Activated CD4-positive, CD25-positive, alpha-beta regulatory T cell treated with anti-CD3 and anti-CD28 coated beads, Interleukin-2, amount 50 U/mL, for 72 hours (primary cell): ENCODE measurements at regions not wholly inside any gene's neighbourhood (a gene's known extent, or its start where the extent isn't known, plus 50 kb on each side); places are given as distances from the start of the nearest gene placed in this dataset.

Experiments used
- DNase-seq: peaks from one replicate; pipeline ENCODE4 v3.0.0; 2021

- DNase-seq = no peak
These were observed 52.8 kb upstream of the FBXL7 start for GRCh38 chr5:15447209-15447608.

DNA sequence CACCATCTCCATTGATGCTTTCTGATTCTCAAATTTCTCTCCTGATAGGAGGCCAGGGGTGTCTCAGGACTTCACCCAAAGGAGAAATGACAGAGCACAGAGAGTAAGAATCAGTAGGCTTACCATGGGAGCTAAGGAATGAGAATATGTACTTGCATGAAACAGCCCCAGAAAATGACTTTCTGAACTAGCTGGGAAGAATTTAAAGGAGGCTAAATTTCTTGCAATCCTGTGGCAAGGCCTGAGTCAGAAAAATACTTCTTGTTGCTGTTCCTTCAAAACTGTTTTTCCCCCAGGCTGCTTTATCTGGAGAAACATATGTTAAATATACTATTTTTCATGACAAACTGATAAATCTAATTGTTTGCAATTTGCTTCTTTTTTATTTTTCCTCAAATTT, 53.4 kb upstream of the FBXL7 start:
- no peak for DNase-seq

- DNase-seq = no peak
These were observed 57.8 kb upstream of the FBXL7 start for GRCh38 chr5:15442193-15442570.

DNA sequence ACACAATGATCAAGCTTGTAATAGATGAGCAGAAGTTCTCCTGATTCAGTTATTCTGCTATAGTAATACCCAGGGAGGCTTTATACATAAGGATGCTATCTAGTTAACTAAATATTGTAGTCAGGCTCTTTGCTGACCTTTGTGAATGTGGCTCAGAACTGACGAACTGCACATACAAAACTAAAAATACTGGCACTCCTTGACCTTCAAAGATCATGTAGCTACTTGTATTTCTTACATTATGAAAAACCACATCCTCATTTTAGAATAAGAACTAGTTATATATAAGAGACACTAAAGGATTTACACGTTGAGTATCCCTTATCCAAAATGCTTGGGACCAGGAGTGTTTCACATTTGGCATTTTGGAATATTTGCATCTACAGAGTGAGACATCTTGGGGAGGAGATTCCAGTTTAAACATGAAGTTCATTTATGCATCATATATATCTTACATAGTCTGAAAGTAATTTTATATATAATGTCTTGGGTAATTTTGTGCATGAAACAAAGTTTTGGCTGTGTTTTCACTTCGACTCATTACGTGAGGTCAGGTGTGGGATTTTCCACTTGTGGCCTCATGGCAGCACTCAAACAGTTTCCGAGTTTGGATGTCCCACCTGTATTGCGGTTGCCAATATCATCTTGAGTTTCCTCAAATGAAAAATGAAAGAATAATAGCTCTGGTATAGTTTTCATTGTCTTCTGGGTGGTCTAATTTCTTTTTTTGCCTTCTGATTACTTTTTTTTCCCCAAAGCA, 58.4 kb upstream of the FBXL7 start:
- no peak for DNase-seq

DNA sequence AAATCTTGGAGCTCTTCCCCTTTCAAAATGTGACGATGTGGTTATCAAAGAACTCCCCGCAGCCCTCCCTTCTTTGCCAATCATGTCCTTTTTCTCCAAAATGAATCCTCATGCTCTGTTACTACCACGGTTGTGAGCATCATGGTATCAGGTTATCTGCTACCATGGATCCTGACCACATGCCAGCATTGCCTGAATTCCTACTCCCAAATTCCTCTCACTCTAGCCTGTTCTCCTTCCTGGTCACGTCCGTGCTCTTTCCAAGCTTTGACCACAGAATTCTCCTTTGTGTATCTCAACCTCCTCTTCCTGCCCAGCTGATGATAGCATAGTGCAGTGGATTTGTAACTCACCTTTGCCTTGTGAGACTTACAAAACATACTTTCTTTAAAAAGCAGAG, 59.5 kb upstream of the FBXL7 start:
- DNase-seq = no peak

GRCh38 chr5:15439801-15440200, 60.2 kb upstream of the FBXL7 start:
- no peak for DNase-seq

DNA sequence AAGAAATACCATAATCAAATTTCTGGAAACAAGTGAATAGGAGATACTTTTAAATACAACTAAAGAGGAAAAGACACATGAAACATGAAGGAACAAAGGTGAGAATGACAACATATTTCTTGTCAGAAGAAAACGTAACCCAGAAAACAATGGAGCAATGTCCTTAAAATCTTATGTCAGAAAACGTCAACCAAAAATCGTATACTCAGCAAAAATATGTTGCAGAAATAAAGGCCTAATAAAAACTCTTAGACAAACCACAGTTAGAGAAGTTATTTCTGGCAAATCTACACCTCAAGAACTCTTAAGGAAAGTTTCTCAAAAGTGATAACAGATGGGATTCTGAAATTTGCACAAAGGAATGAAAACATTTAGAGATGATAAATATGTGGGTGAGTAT, 66.3 kb upstream of the FBXL7 start:
- DNase-seq = no peak

GRCh38 chr5:15431923-15432322, 68.1 kb upstream of the FBXL7 start:
- DNase-seq = no peak

GRCh38 chr5:15425766-15426165, 74.2 kb upstream of the FBXL7 start:
- DNase-seq = no peak

GRCh38 chr5:15424769-15425168, 75.2 kb upstream of the FBXL7 start:
- no peak for DNase-seq

GRCh38 chr5:15421921-15422412, 78.0 kb upstream of the FBXL7 start:
- no peak for DNase-seq

DNA sequence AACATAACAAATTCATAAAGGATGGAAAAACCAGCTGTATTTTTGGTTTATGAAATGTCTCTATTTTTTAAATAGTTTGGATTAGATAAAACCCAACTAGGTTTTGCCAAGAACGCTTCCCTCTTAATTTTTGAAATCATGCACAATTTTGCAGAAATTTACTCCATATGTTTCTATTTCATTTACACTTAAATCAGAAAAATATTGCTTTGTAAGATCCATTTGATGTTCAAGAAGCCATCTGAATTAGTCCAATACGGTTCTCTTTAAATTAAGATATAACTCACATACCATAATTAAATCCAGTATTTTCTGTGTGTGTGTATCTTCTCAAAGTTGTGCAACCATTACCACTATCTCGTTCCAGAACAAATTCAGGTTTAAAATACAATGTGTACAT, 78.6 kb upstream of the FBXL7 start:
- no peak for DNase-seq

DNA sequence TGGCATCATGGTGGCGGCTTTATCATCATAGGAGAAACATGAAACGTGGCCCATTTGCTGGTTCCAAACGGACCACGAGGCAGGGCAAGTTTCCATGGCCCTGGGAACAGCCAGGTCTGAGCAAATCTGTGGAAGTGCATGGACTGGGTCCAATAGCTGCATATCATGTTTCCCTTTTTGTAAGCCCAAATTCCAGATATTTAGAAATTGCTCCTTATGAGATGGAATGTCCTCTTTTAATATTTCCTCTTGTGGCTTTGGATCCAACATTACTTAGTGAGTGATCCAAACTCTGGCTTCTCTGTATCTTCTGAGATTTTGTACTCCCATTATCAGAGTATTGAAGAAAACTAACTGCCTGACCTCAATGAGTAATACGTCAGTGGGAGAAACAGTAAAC, 79.8 kb upstream of the FBXL7 start:
- no peak for DNase-seq

- no peak for DNase-seq
These were observed 82.8 kb upstream of the FBXL7 start for GRCh38 chr5:15417156-15417555.

- DNase-seq = no peak
These were observed 93.5 kb upstream of the FBXL7 start for GRCh38 chr5:15406478-15406877.

GRCh38 chr5:15393146-15393545, 106.8 kb upstream of the FBXL7 start:
- no peak for DNase-seq

DNA sequence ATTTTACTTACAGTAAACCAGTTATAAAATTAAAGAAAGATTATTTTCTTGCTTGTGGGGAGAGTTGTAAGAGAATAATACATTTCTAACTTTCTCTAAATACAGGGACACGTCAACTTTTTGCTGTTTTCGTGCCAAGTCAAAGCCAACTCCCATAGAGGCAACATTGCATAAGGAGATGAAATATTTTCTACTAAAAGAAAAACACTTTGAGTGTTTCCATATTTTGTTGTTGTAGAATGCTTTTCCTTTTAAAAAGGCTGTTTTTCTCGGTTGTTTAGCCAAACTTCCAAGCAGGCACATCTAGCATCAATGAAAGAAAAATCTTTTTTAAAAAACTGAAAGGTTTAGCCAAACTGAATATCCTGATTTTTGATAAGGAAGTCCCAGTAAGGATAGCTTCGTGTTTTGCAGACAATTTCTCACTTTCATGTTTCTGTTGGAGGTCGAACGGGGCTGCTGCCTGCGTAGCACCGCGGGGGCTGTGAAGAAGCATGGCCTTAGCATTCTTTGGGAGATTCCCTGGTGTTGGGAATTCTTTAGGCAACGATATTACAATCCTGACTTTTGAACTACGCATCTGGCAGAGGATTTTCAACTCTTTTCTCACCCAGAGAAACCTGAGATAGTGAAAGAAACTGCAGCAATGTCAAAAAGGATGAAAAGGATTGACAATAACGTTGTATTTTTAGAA, 108.1 kb upstream of the FBXL7 start:
- DNase-seq = no peak

GRCh38 chr5:15388866-15389265, 111.1 kb upstream of the FBXL7 start:
- no peak for DNase-seq

DNA sequence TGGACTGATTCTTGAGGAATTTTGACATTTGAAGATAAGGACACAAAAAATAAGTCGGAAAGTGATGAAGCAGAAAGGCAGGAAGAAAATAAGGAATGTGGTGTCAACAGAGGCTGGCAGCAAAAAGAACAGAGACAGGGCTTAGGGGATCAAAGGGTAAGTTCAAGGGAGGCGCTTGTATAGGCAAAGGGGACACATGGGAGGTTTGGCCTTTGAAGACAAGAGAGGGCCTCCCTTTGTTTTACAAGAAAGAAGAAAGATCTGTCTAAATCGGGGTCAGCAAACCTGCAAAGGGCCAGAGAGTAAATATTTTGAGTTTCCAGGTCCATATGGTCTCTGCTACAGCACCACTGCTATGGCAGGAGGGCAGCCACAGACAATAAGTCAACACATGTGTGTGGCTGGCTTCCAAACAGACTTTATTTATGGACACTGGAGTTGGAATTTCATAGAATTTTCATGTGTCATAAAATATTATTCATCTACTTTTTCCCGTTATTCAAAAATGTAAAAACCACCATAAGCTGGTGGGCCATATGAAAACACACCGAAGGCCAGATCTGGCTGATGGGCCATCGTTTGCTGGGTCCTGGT, 112.0 kb upstream of the FBXL7 start:
- no peak for DNase-seq

- DNase-seq = no peak
These were observed 113.9 kb upstream of the FBXL7 start for GRCh38 chr5:15386122-15386521.

GRCh38 chr5:15385553-15385952, 114.4 kb upstream of the FBXL7 start:
- no peak for DNase-seq

DNA sequence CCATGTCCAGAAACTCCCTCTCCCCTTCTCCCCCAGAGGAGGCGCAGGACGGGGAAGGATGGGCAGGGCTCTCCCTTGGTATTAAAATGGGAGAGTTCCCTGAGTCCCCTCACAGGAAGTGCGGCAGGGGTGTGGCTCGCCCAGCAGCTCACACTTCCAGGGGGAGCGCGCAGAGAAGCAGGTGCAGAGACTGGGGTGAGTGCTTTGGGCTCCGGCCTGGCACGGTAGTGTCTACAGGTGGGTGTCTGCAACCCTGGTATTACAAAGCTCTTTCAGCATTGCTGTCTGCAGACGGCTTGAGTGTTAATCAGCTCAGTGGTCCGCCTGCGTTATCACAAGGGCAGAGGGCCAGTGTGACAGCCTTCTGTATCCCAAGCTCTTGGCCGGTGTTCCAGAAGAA, 114.9 kb upstream of the FBXL7 start:
- DNase-seq = no peak

DNA sequence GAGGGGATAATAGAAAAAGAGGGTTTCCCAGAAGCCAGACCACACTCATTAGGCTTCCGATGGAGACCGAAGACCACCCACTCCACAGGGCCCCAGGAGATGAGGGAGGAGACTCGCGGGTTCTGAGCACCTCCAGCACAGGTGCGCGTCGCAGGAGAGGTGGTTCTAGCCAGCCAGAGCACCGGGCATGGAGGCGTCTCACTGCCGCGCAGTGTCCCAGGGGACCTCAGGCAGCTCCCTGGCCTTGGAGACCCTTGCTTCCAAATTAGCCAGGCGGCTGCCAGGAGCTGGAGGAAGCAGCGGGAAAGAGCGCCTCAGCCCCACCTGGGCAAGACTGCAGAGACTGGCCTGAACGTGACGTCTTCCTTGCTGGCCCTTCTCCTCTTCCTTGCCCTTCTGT, 115.4 kb upstream of the FBXL7 start:
- DNase-seq = no peak

DNA sequence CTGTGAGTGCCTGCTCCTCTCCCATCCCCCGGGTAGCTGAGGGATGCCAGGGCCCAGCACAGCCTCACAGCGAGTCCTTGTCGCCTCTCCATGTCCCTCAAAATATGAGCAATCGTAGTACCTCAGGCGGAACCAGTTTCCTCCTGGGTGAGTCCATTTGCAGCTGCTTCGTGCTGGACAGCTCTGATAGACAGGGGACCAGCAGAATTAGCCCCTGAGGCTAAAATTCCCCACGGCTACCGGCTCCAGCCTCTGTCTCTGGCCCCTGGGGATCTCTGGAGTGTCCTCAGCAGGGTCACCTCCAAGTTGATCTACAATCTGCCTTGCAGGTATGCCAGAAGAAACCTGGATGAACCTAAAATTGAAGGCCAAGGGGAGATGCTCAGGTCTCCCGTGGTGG, 115.8 kb upstream of the FBXL7 start:
- no peak for DNase-seq
